Lower leg skin (tissue), 3 donors: ENCODE measurements at regions not wholly inside any gene's neighbourhood (a gene's known extent, or its start where the extent isn't known, plus 50 kb on each side); places are given as distances from the start of the nearest gene placed in this dataset.
"Not testable (repeated sequence)": the region's sequence is repeated elsewhere in the genome, so short reads cannot be mapped to it uniquely, and the experiment has no call there.

Experiments
- POLR2A ChIP-seq, 2 donors: fragments of 450-650 bp; IDR thresholded peaks; one replicate each; pipeline ENCODE4 v1.6.1; 2016 to 2017; ENCODE audit warnings: antibody characterized with exemption in 2 of 2, mild to moderate bottlenecking in 1 of 2, moderate library complexity in 1 of 2
- TF ChIP-seq, protein P1 (sequence below), 3 donors: fragments of 450-650 bp; IDR thresholded peaks; one replicate each; pipeline ENCODE4 v1.5.1; 2016; ENCODE audit warnings: antibody characterized with exemption in 3 of 3, mild to moderate bottlenecking in 3 of 3, moderate library complexity in 2 of 3

DNA sequence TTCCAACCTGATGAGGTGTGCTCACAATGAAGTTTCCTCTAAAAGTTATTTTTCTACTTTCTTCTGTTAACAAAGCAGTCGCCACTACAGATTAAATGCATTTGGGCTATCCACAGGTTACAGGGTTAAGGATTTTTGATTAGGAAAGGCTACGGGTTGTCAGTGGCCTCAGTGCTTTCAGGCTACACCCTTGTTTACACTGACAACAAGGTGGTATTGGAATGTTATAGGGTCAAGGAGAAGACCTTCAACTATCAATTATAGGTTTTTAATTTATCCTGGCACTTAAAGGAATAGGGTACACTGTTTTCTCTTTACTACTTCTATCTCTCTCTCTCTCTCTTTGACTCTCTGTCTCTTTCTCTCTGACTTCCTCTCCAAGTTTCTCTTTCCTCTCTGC is 102.8 kb downstream of the TMEM167A start:
- TF ChIP-seq POLR2A (IDR thresholded peaks at IDR 0.05): not testable (repeated sequence)
- TF ChIP-seq, protein P1, sequence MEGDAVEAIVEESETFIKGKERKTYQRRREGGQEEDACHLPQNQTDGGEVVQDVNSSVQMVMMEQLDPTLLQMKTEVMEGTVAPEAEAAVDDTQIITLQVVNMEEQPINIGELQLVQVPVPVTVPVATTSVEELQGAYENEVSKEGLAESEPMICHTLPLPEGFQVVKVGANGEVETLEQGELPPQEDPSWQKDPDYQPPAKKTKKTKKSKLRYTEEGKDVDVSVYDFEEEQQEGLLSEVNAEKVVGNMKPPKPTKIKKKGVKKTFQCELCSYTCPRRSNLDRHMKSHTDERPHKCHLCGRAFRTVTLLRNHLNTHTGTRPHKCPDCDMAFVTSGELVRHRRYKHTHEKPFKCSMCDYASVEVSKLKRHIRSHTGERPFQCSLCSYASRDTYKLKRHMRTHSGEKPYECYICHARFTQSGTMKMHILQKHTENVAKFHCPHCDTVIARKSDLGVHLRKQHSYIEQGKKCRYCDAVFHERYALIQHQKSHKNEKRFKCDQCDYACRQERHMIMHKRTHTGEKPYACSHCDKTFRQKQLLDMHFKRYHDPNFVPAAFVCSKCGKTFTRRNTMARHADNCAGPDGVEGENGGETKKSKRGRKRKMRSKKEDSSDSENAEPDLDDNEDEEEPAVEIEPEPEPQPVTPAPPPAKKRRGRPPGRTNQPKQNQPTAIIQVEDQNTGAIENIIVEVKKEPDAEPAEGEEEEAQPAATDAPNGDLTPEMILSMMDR (IDR thresholded peaks at IDR 0.05): not testable (repeated sequence)
